ENCODE measurements at regions not wholly inside any gene's neighbourhood (a gene's known extent, or its start where the extent isn't known, plus 50 kb on each side); places are given as distances from the start of the nearest gene placed in this dataset.

GRCh38 chr9:73031350-73031749 is 78.5 kb upstream of the ALDH1A1 start:
- TF ChIP-seq POLR2AphosphoS5 (IDR thresholded peaks at IDR 0.05) = no peak
- TF ChIP-seq EP300 (IDR thresholded peaks at IDR 0.05) = no peak
- TF ChIP-seq CTCF (IDR thresholded peaks at IDR 0.05) = no peak

Data from suprapubic skin (tissue), 4 donors.